ENCODE measurements at regions not wholly inside any gene's neighbourhood (a gene's known extent, or its start where the extent isn't known, plus 50 kb on each side); places are given as distances from the start of the nearest gene placed in this dataset.

DNA sequence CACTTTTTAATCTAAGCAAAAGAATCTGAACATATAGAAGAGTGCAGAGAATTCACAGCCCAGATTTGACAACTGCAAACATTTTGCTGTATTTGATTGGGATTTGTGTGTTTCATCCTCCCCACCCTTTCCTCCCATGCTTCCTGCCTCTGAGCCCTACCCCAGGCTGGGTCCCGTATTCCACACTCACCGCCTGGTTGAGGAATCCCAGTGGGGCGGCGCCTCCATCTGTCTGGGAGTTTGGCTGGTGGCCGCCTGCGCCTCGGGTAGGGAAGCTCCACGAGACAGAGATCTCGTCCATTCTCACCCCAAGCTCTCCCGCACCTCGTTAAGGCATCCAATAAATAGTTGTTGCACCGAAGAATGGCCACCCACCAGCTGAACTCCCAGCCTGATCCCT, 70.7 kb upstream of the SLC22A11 start:
- DNase-seq (ENCODE audit: low read depth, low spot score) (no peak), ATAC-seq (no peak)
- Histone ChIP-seq H3K4me1 (ENCODE audit: control insufficient read depth, insufficient read depth, low read length) (no peaks in the 10 kb centered on the region), H3K9me3 (ENCODE audit: control insufficient read depth, insufficient read depth, low read depth, low read length) (no peaks in the 10 kb centered on the region), H3K4me3 (ENCODE audit: low read depth in 2 of 2, low read length in 2 of 2) (no peak overlapping the region), H3K27me3 (ENCODE audit: control insufficient read depth, insufficient read depth, low read length) (peaks cover 5% of the 10 kb centered on the region), H3K36me3 (ENCODE audit: control insufficient read depth, insufficient read depth, low read length) (no peaks in the 10 kb centered on the region), H3K27ac (ENCODE audit: low read length) (no peak overlapping the region)
- in situ Hi-C loops (cut with HindIII; ENCODE audit: low pct_unique_long_range_greater_than_20kb, low sequenced_read_pairs): no loop called here
- TF ChIP-seq SIN3A (IDR thresholded peaks at IDR 0.05; ENCODE audit: borderline replicate concordance, insufficient read depth, low read depth, low read length) (no peak), TCF7L2 (IDR thresholded peaks at IDR 0.05; ENCODE audit: low read depth, low read length) (no peak), POLR2AphosphoS5 (IDR thresholded peaks at IDR 0.05; ENCODE audit: low read depth, low read length) (no peak)
- TF ChIP-seq, protein P1, sequence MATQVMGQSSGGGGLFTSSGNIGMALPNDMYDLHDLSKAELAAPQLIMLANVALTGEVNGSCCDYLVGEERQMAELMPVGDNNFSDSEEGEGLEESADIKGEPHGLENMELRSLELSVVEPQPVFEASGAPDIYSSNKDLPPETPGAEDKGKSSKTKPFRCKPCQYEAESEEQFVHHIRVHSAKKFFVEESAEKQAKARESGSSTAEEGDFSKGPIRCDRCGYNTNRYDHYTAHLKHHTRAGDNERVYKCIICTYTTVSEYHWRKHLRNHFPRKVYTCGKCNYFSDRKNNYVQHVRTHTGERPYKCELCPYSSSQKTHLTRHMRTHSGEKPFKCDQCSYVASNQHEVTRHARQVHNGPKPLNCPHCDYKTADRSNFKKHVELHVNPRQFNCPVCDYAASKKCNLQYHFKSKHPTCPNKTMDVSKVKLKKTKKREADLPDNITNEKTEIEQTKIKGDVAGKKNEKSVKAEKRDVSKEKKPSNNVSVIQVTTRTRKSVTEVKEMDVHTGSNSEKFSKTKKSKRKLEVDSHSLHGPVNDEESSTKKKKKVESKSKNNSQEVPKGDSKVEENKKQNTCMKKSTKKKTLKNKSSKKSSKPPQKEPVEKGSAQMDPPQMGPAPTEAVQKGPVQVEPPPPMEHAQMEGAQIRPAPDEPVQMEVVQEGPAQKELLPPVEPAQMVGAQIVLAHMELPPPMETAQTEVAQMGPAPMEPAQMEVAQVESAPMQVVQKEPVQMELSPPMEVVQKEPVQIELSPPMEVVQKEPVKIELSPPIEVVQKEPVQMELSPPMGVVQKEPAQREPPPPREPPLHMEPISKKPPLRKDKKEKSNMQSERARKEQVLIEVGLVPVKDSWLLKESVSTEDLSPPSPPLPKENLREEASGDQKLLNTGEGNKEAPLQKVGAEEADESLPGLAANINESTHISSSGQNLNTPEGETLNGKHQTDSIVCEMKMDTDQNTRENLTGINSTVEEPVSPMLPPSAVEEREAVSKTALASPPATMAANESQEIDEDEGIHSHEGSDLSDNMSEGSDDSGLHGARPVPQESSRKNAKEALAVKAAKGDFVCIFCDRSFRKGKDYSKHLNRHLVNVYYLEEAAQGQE (IDR thresholded peaks at IDR 0.05; ENCODE audit: insufficient read depth in 1 of 2, low read depth in 2 of 2, low read length in 1 of 2): no peak
- TF ChIP-seq, protein P2, sequence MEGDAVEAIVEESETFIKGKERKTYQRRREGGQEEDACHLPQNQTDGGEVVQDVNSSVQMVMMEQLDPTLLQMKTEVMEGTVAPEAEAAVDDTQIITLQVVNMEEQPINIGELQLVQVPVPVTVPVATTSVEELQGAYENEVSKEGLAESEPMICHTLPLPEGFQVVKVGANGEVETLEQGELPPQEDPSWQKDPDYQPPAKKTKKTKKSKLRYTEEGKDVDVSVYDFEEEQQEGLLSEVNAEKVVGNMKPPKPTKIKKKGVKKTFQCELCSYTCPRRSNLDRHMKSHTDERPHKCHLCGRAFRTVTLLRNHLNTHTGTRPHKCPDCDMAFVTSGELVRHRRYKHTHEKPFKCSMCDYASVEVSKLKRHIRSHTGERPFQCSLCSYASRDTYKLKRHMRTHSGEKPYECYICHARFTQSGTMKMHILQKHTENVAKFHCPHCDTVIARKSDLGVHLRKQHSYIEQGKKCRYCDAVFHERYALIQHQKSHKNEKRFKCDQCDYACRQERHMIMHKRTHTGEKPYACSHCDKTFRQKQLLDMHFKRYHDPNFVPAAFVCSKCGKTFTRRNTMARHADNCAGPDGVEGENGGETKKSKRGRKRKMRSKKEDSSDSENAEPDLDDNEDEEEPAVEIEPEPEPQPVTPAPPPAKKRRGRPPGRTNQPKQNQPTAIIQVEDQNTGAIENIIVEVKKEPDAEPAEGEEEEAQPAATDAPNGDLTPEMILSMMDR (IDR thresholded peaks at IDR 0.05): no peak
- intact Hi-C loops (cut with micrococcal nuclease; ENCODE audit: unreplicated experiment): no loop called here
- BruUV-seq (replicated peaks): no TSS peak
- ChIA-PET POLR2A (no interaction called here), CTCF (no interaction called here)

DNA sequence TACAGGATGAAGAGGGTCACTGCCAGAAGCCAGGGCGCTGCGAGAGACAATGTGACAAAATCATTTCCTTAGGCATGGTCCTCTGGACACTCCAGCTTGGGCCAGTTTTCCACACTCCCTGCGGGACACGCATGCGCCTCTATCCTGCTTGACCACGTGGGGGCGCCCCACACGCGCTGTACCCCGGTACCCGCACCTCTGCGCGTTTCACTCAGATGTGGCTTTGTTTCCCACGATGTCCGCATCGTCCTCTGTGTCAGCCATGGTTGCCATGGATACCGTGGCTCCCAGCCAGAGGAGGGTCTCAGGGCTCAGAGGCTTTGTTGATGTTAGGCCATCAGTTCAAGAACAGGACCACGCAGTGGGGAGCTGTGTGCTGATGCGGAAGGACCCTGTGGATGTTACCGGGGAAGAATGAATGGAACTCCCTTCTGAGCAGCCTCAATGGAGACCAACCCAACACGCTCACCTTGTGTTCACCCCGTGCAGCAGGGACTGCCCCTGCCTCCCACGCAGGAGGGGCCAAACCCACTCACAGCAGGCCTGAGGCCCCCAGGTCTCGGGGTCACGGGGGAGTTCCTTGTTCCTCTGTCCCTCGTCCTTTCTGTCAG, 65.8 kb upstream of the SLC22A11 start:
- TF ChIP-seq SIN3A (IDR thresholded peaks at IDR 0.05; ENCODE audit: borderline replicate concordance, insufficient read depth, low read depth, low read length) (no peak), POLR2AphosphoS5 (IDR thresholded peaks at IDR 0.05; ENCODE audit: low read depth, low read length) (no peak), TCF7L2 (IDR thresholded peaks at IDR 0.05; ENCODE audit: low read depth, low read length) (no peak)
- TF ChIP-seq, protein P1 (IDR thresholded peaks at IDR 0.05; ENCODE audit: insufficient read depth in 1 of 2, low read depth in 2 of 2, low read length in 1 of 2): 0 out of 4 replicates have a peak, but pooled peaks of 1 of the 2 experiments have one; percentile 38
- TF ChIP-seq, protein P2 (IDR thresholded peaks at IDR 0.05): peak; percentile 96
- no peak for DNase-seq (ENCODE audit: low read depth, low spot score)
- no peak overlapping the region for H3K4me3 ChIP-seq (ENCODE audit: low read depth in 2 of 2, low read length in 2 of 2)
- H3K4me1 ChIP-seq (ENCODE audit: control insufficient read depth, insufficient read depth, low read length): no peaks in the 10 kb centered on the region
- no peaks in the 10 kb centered on the region for H3K9me3 ChIP-seq (ENCODE audit: control insufficient read depth, insufficient read depth, low read depth, low read length)
- no TSS peak for BruUV-seq (replicated peaks)
- intact Hi-C loops (cut with micrococcal nuclease; ENCODE audit: unreplicated experiment) (loop anchor here (5.0 kb wide), 1 partner anchor 157 kb away; no protein-coding TSS in a partner anchor), in situ Hi-C loops (cut with HindIII; ENCODE audit: low pct_unique_long_range_greater_than_20kb, low sequenced_read_pairs) (no loop called here)
- CTCF ChIA-PET: interaction anchor here (0.5 to 1.0 kb wide), 4 partner anchors 64 to 187 kb away, joined by 3 to 9 read pairs (median 6); no protein-coding TSS in a partner anchor
- peaks cover 18% of the 10 kb centered on the region for H3K27me3 ChIP-seq (ENCODE audit: control insufficient read depth, insufficient read depth, low read length)
- peak; percentile 95 for ATAC-seq
- no peak overlapping the region for H3K27ac ChIP-seq (ENCODE audit: low read length)
- no peaks in the 10 kb centered on the region for H3K36me3 ChIP-seq (ENCODE audit: control insufficient read depth, insufficient read depth, low read length)
- POLR2A ChIA-PET: no interaction called here
